Thoracic aorta (tissue), 2 donors: ENCODE measurements at regions not wholly inside any gene's neighbourhood (a gene's known extent, or its start where the extent isn't known, plus 50 kb on each side); places are given as distances from the start of the nearest gene placed in this dataset.

Experiments
- ATAC-seq: fragments of 150-250 bp; one replicate; pipeline ENCODE4 v1.8.0; 2017; ENCODE audit warnings: low read depth; ENCODE audit not compliant: insufficient number of reproducible peaks, low FRiP score
- DNase-seq: peaks from one replicate; pipeline ENCODE4 v3.0.0-alpha.2; 2020; ENCODE audit warnings: low spot score
- H3K27ac ChIP-seq, 2 donors: fragments of 200-600 bp; sonication (generic); 1 replicate in 1 of 2; 2 replicates in 1 of 2; pipeline ENCODE4 v1.5.1; 2016; ENCODE audit warnings: mild to moderate bottlenecking in 2 of 2, moderate library complexity in 2 of 2
- H3K27me3 ChIP-seq: fragments of 200-600 bp; sonication (generic); replicated peaks from 2 replicates; pipeline ENCODE4 v1.6.0; 2016; ENCODE audit warnings: mild to moderate bottlenecking; ENCODE audit not compliant: insufficient read depth
- H3K36me3 ChIP-seq: fragments of 200-600 bp; sonication (generic); one replicate; pipeline ENCODE4 v1.5.1; 2016
- H3K4me1 ChIP-seq, 2 donors: fragments of 200-600 bp; sonication (generic); 1 replicate in 1 of 2; 2 replicates in 1 of 2; pipeline versions ENCODE4 v1.5.1 to v1.6.0; 2016; ENCODE audit warnings: low read depth in 2 of 2, mild to moderate bottlenecking in 1 of 2; ENCODE audit not compliant: control insufficient read depth in 1 of 2
- H3K4me3 ChIP-seq: fragments of 200-600 bp; sonication (generic); 2 replicates; pipeline ENCODE4 v1.5.1; 2016; ENCODE audit warnings: mild to moderate bottlenecking
- H3K9me3 ChIP-seq: fragments of 200-600 bp; sonication (generic); 2 replicates; pipeline ENCODE4 v1.5.1; 2016
- CTCF ChIP-seq: fragments of 200-600 bp; sonication (generic); IDR thresholded peaks from one replicate; pipeline ENCODE4 v1.5.1; 2019; ENCODE audit warnings: antibody characterized with exemption

- H3K36me3 ChIP-seq = no peaks in the 10 kb centered on the region
- no peaks in the 10 kb centered on the region for H3K9me3 ChIP-seq
- H3K27ac ChIP-seq = no peak overlapping the region
- no peaks in the 10 kb centered on the region for H3K27me3 ChIP-seq
- no peak for TF ChIP-seq CTCF
- H3K4me3 ChIP-seq = no peak overlapping the region
- no peak for DNase-seq
- no peak for ATAC-seq
- no peaks in the 10 kb centered on the region for H3K4me1 ChIP-seq
Observed at GRCh38 chrX:23557070-23557469, 110.2 kb upstream of the PRDX4 start.

GRCh38 chrX:23559975-23560374, 107.3 kb upstream of the PRDX4 start:
- no peak for TF ChIP-seq CTCF

GRCh38 chrX:23570674-23571343, 96.5 kb upstream of the PRDX4 start:
- no peak for ATAC-seq

More at GRCh38 chrX:23559975-23560374, 107.3 kb upstream of the PRDX4 start:
- H3K27ac ChIP-seq = no peak overlapping the region
- H3K9me3 ChIP-seq = no peaks in the 10 kb centered on the region
- DNase-seq (no peak), ATAC-seq (no peak)
- H3K27me3 ChIP-seq = no peaks in the 10 kb centered on the region
- H3K36me3 ChIP-seq = no peaks in the 10 kb centered on the region
- no peaks in the 10 kb centered on the region for H3K4me1 ChIP-seq
- H3K4me3 ChIP-seq = no peak overlapping the region

GRCh38 chrX:23575281-23575680, 92.0 kb upstream of the PRDX4 start:
- H3K4me3 ChIP-seq = no peak overlapping the region
- no peak for TF ChIP-seq CTCF
- DNase-seq = no peak

More at GRCh38 chrX:23570674-23571343, 96.5 kb upstream of the PRDX4 start:
- Histone ChIP-seq H3K4me3 (no peak overlapping the region), H3K36me3 (no peaks in the 10 kb centered on the region), H3K27ac (no peak overlapping the region), H3K9me3 (no peaks in the 10 kb centered on the region), H3K4me1 (no peaks in the 10 kb centered on the region), H3K27me3 (no peaks in the 10 kb centered on the region)
- no peak for TF ChIP-seq CTCF
- no peak for DNase-seq

GRCh38 chrX:23578079-23578478, 89.2 kb upstream of the PRDX4 start:
- no peak for TF ChIP-seq CTCF
- Histone ChIP-seq H3K4me3 (no peak overlapping the region), H3K4me1 (no peaks in the 10 kb centered on the region), H3K27ac (no peak overlapping the region), H3K9me3 (no peaks in the 10 kb centered on the region), H3K36me3 (no peaks in the 10 kb centered on the region), H3K27me3 (no peaks in the 10 kb centered on the region)
- DNase-seq (no peak), ATAC-seq (no peak)

More at GRCh38 chrX:23575281-23575680, 92.0 kb upstream of the PRDX4 start:
- H3K4me1 ChIP-seq = no peaks in the 10 kb centered on the region
- ATAC-seq = no peak
- no peaks in the 10 kb centered on the region for H3K36me3 ChIP-seq
- H3K27ac ChIP-seq = no peak overlapping the region
- H3K27me3 ChIP-seq = no peaks in the 10 kb centered on the region
- no peaks in the 10 kb centered on the region for H3K9me3 ChIP-seq
